ENCODE measurements at regions not wholly inside any gene's neighbourhood (a gene's known extent, or its start where the extent isn't known, plus 50 kb on each side); places are given as distances from the start of the nearest gene placed in this dataset.

DNA sequence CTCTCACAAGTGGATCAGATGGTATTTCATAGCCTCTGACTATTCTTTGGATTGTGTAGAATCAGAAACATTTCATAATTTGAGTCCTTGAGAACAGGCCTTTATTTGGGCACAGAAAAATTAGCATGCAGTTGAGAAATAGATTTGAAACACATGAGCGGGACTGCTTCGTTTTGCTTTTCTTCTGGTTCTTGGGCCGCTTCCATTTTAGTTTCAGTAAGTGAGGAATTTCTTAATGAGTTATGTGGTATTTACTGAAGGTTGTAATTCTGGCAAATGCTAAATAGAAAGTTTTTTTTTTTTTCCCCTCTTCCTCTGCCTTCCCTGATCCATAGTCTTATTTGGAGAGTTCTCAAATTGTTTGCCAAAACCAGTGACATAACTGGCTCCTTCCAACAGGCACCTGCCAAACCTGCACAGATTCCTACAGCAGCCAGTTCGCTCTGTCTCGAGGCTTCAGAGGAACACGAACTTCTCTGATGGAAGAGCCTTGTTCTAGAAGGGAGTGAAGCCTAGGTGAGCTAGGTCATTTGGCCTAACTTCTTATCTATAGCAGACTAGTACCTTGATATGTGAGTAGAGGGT is 71.2 kb upstream of the SLC28A3 start:
- no peak for ATAC-seq
- H3K4me1 ChIP-seq (ENCODE audit: insufficient read depth, low read length): no peaks in the 10 kb centered on the region
- in situ Hi-C loops (cut with HindIII; ENCODE audit: extremely low pct_ligation_motif_present, low pct_unique_long_range_greater_than_20kb) (no loop called here), intact Hi-C loops (cut with micrococcal nuclease; ENCODE audit: unreplicated experiment) (no loop called here)
- FAIRE-seq: no peak
- POLR2A ChIA-PET: no interaction called here
- TF ChIP-seq ISL2 (CRISPR knock-in tag; IDR thresholded peaks at IDR 0.05): no peak
- no peak for TF ChIP-seq MXD4 (CRISPR knock-in tag; IDR thresholded peaks at IDR 0.05)
- TF ChIP-seq, protein P1, sequence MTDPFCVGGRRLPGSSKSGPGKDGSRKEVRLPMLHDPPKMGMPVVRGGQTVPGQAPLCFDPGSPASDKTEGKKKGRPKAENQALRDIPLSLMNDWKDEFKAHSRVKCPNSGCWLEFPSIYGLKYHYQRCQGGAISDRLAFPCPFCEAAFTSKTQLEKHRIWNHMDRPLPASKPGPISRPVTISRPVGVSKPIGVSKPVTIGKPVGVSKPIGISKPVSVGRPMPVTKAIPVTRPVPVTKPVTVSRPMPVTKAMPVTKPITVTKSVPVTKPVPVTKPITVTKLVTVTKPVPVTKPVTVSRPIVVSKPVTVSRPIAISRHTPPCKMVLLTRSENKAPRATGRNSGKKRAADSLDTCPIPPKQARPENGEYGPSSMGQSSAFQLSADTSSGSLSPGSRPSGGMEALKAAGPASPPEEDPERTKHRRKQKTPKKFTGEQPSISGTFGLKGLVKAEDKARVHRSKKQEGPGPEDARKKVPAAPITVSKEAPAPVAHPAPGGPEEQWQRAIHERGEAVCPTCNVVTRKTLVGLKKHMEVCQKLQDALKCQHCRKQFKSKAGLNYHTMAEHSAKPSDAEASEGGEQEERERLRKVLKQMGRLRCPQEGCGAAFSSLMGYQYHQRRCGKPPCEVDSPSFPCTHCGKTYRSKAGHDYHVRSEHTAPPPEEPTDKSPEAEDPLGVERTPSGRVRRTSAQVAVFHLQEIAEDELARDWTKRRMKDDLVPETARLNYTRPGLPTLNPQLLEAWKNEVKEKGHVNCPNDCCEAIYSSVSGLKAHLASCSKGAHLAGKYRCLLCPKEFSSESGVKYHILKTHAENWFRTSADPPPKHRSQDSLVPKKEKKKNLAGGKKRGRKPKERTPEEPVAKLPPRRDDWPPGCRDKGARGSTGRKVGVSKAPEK (CRISPR knock-in tag; IDR thresholded peaks at IDR 0.05; ENCODE audit: borderline replicate concordance): no peak
- TF ChIP-seq MAFF (IDR thresholded peaks at IDR 0.05; ENCODE audit: low read depth, low read length): no peak
- TF ChIP-seq IRX3 (CRISPR knock-in tag; IDR thresholded peaks at IDR 0.05; ENCODE audit: borderline replicate concordance, low read depth): no peak
- no peak for TF ChIP-seq SRSF9 (IDR thresholded peaks at IDR 0.05; ENCODE audit: borderline replicate concordance, insufficient read depth, low read depth, low read length, poor library complexity, severe bottlenecking)
- TF ChIP-seq ZNF780A (CRISPR knock-in tag; IDR thresholded peaks at IDR 0.05): no peak
- TF ChIP-seq FOXO1 (CRISPR knock-in tag; IDR thresholded peaks at IDR 0.05): no peak
- TF ChIP-seq NAIF1 (CRISPR knock-in tag; IDR thresholded peaks at IDR 0.05; ENCODE audit: borderline replicate concordance): no peak
- TF ChIP-seq, protein P2, sequence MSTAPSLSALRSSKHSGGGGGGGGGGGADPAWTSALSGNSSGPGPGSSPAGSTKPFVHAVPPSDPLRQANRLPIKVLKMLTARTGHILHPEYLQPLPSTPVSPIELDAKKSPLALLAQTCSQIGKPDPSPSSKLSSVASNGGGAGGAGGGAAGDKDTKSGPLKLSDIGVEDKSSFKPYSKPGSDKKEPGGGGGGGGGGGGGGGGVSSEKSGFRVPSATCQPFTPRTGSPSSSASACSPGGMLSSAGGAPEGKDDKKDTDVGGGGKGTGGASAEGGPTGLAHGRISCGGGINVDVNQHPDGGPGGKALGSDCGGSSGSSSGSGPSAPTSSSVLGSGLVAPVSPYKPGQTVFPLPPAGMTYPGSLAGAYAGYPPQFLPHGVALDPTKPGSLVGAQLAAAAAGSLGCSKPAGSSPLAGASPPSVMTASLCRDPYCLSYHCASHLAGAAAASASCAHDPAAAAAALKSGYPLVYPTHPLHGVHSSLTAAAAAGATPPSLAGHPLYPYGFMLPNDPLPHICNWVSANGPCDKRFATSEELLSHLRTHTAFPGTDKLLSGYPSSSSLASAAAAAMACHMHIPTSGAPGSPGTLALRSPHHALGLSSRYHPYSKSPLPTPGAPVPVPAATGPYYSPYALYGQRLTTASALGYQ (CRISPR knock-in tag; IDR thresholded peaks at IDR 0.05): no peak
- TF ChIP-seq KAT2B (IDR thresholded peaks at IDR 0.05; ENCODE audit: borderline replicate concordance, low read depth, low read length): no peak
- no peak for TF ChIP-seq ZNF296 (CRISPR knock-in tag; conservative IDR thresholded peaks at IDR 0.05)
- no peak for TF ChIP-seq TCF7 (IDR thresholded peaks at IDR 0.05; ENCODE audit: low read depth)
- TF ChIP-seq JDP2 (CRISPR knock-in tag; IDR thresholded peaks at IDR 0.05; ENCODE audit: borderline replicate concordance): no peak
- no peaks in the 10 kb centered on the region for H3K79me2 ChIP-seq (ENCODE audit: insufficient read depth, low read length)
- no peak overlapping the region for H3K4me3 ChIP-seq (replicated peaks in 1 of 3; ENCODE audit: insufficient read depth in 1 of 3, low read depth in 2 of 3, low read length in 3 of 3)
- no peak overlapping the region for H3K27ac ChIP-seq (ENCODE audit: extremely low read length, insufficient read depth, low read length)
- H3K9ac ChIP-seq (ENCODE audit: insufficient read depth, low read depth, low read length): no peak overlapping the region
- H3K9me3 ChIP-seq (ENCODE audit: low read length): no peaks in the 10 kb centered on the region
- no peak for DNase-seq (ENCODE audit: low spot score)
- no peak overlapping the region for H2AFZ ChIP-seq (ENCODE audit: low read length)
- no TSS peak for BruUV-seq (replicated peaks)
- CTCF ChIA-PET (ENCODE audit: low intra/inter-chr PET ratio, low total read pairs): no interaction called here
- no peak overlapping the region for H3K4me2 ChIP-seq (ENCODE audit: low read depth, low read length)
- H4K20me1 ChIP-seq (ENCODE audit: insufficient read depth, low read length): no peaks in the 10 kb centered on the region
- 14% methylated on average over 6 of the region's 6 CpGs for WGBS (ENCODE audit: low lambda C conversion rate)
- no peaks in the 10 kb centered on the region for H3K27me3 ChIP-seq (ENCODE audit: control insufficient read depth in 1 of 2, insufficient read depth in 2 of 2, low read length in 2 of 2)
- H3K36me3 ChIP-seq (replicated peaks in 1 of 2; ENCODE audit: control insufficient read depth in 1 of 2, insufficient read depth in 2 of 2, low read length in 2 of 2): no peaks in the 10 kb centered on the region

Data from HepG2 (cell line).